HG02852 (cell line): ENCODE measurements at regions not wholly inside any gene's neighbourhood (a gene's known extent, or its start where the extent isn't known, plus 50 kb on each side); places are given as distances from the start of the nearest gene placed in this dataset.
A peak's percentile ranks its signal among the peaks of the same experiment; 100 is the strongest.

Experiments used
- ATAC-seq: cut with Tn5 transposase; IDR thresholded peaks from one replicate; pipeline ENCODE4 v1.9.1; 2021; ENCODE audit warnings: mild to moderate bottlenecking, moderate library complexity; ENCODE audit not compliant: unreplicated experiment

GRCh38 chr11:93248602-93249001, 50.8 kb upstream of the SLC36A4 start:
- ATAC-seq, result no peak

- no peak for ATAC-seq
Measured at GRCh38 chr11:93249459-93250220, 51.8 kb upstream of the SLC36A4 start.

- no peak for ATAC-seq
Measured at GRCh38 chr11:93250326-93250725, 52.5 kb upstream of the SLC36A4 start.

- ATAC-seq, result no peak
Measured at GRCh38 chr11:93251922-93252321, 54.1 kb upstream of the SLC36A4 start.

GRCh38 chr11:93253111-93253510, 55.3 kb upstream of the SLC36A4 start:
- ATAC-seq, result no peak

GRCh38 chr11:93256623-93257022, 58.8 kb upstream of the SLC36A4 start:
- ATAC-seq, result no peak

- ATAC-seq, result no peak
Measured at GRCh38 chr11:93267383-93267782, 63.2 kb upstream of the DEUP1 start.

GRCh38 chr11:93268287-93269040, 62.1 kb upstream of the DEUP1 start:
- no peak for ATAC-seq

GRCh38 chr11:93271596-93271995, 58.9 kb upstream of the DEUP1 start:
- no peak for ATAC-seq

- ATAC-seq, result no peak
Measured at GRCh38 chr11:93274851-93275250, 55.7 kb upstream of the DEUP1 start.

- no peak for ATAC-seq
Measured at GRCh38 chr11:93278976-93279375, 51.6 kb upstream of the DEUP1 start.

- ATAC-seq, result peak; percentile 93
Measured at GRCh38 chr11:93279851-93280347, 50.6 kb upstream of the DEUP1 start.
